ENCODE measurements at regions not wholly inside any gene's neighbourhood (a gene's known extent, or its start where the extent isn't known, plus 50 kb on each side); places are given as distances from the start of the nearest gene placed in this dataset.

- TF ChIP-seq POLR2A (IDR thresholded peaks at IDR 0.05; ENCODE audit: low read length), result no peak
- TF ChIP-seq GATA1 (IDR thresholded peaks at IDR 0.05; ENCODE audit: low read depth, low read length), result no peak
Measured at GRCh38 chr5:171581781-171582180, 162.3 kb downstream of the FGF18 start.

Data from erythroblast (primary cell).